ENCODE measurements at regions not wholly inside any gene's neighbourhood (a gene's known extent, or its start where the extent isn't known, plus 50 kb on each side); places are given as distances from the start of the nearest gene placed in this dataset.

- H3K4me1 ChIP-seq (replicated peaks), result no peaks in the 10 kb centered on the region
- intact Hi-C loops (cut with DNase I), result no loop called here
- DNase-seq (ENCODE audit: low spot score), result no peak
- no peak overlapping the region for H3K4me3 ChIP-seq
- no peak overlapping the region for H3K27ac ChIP-seq
- TF ChIP-seq POLR2A (IDR thresholded peaks at IDR 0.05) (no peak), POLR2AphosphoS5 (IDR thresholded peaks at IDR 0.05) (no peak)
- TF ChIP-seq, protein P1, sequence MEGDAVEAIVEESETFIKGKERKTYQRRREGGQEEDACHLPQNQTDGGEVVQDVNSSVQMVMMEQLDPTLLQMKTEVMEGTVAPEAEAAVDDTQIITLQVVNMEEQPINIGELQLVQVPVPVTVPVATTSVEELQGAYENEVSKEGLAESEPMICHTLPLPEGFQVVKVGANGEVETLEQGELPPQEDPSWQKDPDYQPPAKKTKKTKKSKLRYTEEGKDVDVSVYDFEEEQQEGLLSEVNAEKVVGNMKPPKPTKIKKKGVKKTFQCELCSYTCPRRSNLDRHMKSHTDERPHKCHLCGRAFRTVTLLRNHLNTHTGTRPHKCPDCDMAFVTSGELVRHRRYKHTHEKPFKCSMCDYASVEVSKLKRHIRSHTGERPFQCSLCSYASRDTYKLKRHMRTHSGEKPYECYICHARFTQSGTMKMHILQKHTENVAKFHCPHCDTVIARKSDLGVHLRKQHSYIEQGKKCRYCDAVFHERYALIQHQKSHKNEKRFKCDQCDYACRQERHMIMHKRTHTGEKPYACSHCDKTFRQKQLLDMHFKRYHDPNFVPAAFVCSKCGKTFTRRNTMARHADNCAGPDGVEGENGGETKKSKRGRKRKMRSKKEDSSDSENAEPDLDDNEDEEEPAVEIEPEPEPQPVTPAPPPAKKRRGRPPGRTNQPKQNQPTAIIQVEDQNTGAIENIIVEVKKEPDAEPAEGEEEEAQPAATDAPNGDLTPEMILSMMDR (IDR thresholded peaks at IDR 0.05), result no peak
- no peaks in the 10 kb centered on the region for H3K36me3 ChIP-seq
- no peaks in the 10 kb centered on the region for H3K27me3 ChIP-seq (replicated peaks; ENCODE audit: insufficient read depth)
- WGBS, result 87% methylated on average over 7 of the region's 7 CpGs
- H3K9me3 ChIP-seq, result no peaks in the 10 kb centered on the region
Measured at GRCh38 chr20:50335866-50336265, 145.2 kb downstream of the CEBPB start.

GRCh38 chr20:50336661-50337060 lies 146.0 kb downstream of the CEBPB start:
- no peak for DNase-seq (ENCODE audit: low spot score)
- H3K27me3 ChIP-seq (replicated peaks; ENCODE audit: insufficient read depth), result no peaks in the 10 kb centered on the region
- TF ChIP-seq POLR2AphosphoS5 (IDR thresholded peaks at IDR 0.05) (no peak), POLR2A (IDR thresholded peaks at IDR 0.05) (no peak)
- TF ChIP-seq, protein P1 (IDR thresholded peaks at IDR 0.05), result no peak
- intact Hi-C loops (cut with DNase I), result no loop called here
- no peaks in the 10 kb centered on the region for H3K9me3 ChIP-seq
- WGBS, result 83% methylated on average over 6 of the region's 6 CpGs
- no peak overlapping the region for H3K4me3 ChIP-seq
- H3K27ac ChIP-seq, result no peak overlapping the region
- H3K4me1 ChIP-seq (replicated peaks), result no peaks in the 10 kb centered on the region
- H3K36me3 ChIP-seq, result no peaks in the 10 kb centered on the region

- H3K4me1 ChIP-seq (replicated peaks), result no peaks in the 10 kb centered on the region
- no peaks in the 10 kb centered on the region for H3K27me3 ChIP-seq (replicated peaks; ENCODE audit: insufficient read depth)
- H3K27ac ChIP-seq, result peak overlapping the region; percentile 49 to 62
- no peaks in the 10 kb centered on the region for H3K9me3 ChIP-seq
- no peak overlapping the region for H3K4me3 ChIP-seq
- no peak for DNase-seq (ENCODE audit: low spot score)
- H3K36me3 ChIP-seq, result no peaks in the 10 kb centered on the region
- WGBS, result 93% methylated on average over 13 of the region's 13 CpGs
- TF ChIP-seq, protein P1 (IDR thresholded peaks at IDR 0.05), result no peak
- TF ChIP-seq POLR2A (IDR thresholded peaks at IDR 0.05), result no peak
- no peak for TF ChIP-seq POLR2AphosphoS5 (IDR thresholded peaks at IDR 0.05)
- intact Hi-C loops (cut with DNase I), result no loop called here
Measured at GRCh38 chr20:50337521-50338466, 147.2 kb downstream of the CEBPB start.

GRCh38 chr20:50338479-50339391 lies 148.1 kb downstream of the CEBPB start:
- no peak for TF ChIP-seq POLR2A (IDR thresholded peaks at IDR 0.05)
- TF ChIP-seq, protein P1 (IDR thresholded peaks at IDR 0.05), result no peak
- TF ChIP-seq POLR2AphosphoS5 (IDR thresholded peaks at IDR 0.05), result no peak
- H3K27ac ChIP-seq, result peak overlapping the region; percentile 49 to 62
- intact Hi-C loops (cut with DNase I), result no loop called here
- no peak overlapping the region for H3K4me3 ChIP-seq
- no peak for DNase-seq (ENCODE audit: low spot score)
- H3K4me1 ChIP-seq (replicated peaks), result no peaks in the 10 kb centered on the region
- no peaks in the 10 kb centered on the region for H3K36me3 ChIP-seq
- no peaks in the 10 kb centered on the region for H3K27me3 ChIP-seq (replicated peaks; ENCODE audit: insufficient read depth)
- H3K9me3 ChIP-seq, result no peaks in the 10 kb centered on the region
- 39% methylated on average over 12 of the region's 12 CpGs for WGBS
